ENCODE measurements at regions not wholly inside any gene's neighbourhood (a gene's known extent, or its start where the extent isn't known, plus 50 kb on each side); places are given as distances from the start of the nearest gene placed in this dataset.

DNA sequence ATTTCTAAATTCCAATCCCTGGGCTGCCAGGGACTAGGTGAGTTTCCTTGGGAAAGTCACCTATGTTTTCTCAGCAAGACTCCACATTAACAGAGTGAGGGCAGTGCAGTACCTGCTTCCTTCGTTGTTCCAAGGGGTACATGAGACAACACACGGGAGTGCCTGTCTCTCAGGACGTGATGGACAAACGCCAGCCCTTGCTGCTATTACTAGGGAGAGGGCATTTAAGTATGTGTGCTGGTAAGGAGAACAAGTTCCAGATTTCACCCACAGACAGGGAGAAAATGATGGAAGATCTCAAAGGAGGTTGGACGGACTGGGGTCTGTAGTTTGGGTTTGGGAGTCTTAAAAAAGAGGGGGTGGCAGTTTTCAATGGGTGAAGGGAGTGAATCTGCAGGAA, 195.7 kb downstream of the HERPUD2 start:
- no peak for DNase-seq (ENCODE audit: low spot score)

DNA sequence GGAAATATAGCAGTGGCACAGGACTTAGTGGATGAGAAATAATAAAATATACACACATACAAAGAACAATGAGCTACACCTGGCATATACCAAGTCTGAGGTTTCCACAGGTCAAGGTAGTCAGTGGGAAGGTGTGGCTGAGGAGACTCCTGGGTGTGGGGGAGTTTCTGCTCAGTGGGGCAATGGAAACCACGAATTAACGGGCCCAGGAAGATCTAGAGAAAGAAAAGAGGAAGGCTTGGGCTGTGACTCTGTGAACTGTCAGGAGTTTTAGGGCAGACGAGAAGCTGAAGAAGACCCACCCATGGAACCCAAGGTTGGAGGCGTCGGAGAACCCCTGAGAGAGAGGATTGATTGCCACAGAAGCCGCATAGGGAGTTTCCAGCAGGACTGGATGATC, 196.5 kb downstream of the HERPUD2 start:
- no peak for DNase-seq (ENCODE audit: low spot score)

DNA sequence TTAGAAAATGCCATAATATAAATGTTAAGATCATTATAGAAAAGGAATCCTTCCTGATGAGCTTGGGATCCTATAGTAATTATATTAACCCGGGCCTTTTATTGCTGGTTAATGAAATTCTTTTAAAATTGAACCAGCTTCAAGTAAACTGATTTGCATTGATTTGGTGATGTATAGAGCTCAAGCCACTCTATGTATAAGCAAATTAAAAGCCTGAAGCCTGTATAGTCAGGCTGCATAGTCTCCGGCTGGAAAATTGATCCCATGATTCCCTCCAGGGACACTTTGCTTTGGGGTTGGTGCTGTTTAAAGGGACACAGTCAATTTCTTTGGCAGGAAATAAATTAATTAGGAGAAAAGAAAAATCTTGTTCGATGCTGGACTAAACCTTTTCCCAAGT, 199.1 kb downstream of the HERPUD2 start:
- DNase-seq (ENCODE audit: low spot score): no peak

DNA sequence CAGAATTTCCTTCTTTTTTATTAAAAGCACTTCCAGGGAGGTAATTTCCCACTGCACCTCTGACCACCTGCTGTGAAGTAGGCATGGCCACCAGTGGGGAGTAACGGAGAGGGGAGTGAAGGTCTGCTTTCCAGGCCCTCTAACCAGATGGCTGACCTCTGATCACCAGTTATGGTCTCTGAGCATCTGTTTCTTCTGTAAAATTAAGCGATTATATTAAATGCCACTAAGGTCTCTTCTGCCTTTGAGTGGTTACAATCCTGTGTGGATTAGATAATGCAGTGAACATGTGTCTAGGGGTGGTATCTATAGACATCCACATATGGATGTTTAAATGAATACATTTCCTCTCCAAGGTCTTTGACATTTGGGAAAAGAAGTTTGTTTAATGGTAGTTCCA, 199.6 kb downstream of the HERPUD2 start:
- no peak for DNase-seq (ENCODE audit: low spot score)

DNA sequence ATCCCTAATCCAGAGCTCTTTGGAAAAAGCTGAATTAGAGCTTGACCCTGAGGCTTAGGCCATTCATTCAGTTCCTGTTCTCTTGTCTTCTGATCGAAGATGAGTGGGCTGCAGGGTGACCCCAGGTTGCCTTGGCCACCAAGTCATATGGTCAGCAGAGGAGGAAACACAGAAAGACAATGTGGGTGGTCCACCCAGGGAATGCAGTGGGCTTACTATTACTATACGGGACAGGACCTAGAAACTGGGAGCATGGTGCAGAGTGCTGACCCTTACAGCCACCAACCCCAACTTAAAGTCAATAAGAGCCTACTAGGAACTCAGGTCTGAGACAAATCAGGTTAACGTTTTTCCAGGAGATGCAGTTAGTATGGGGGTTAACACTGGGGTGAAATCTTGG, 200.5 kb downstream of the HERPUD2 start:
- no peak for DNase-seq (ENCODE audit: low spot score)

DNA sequence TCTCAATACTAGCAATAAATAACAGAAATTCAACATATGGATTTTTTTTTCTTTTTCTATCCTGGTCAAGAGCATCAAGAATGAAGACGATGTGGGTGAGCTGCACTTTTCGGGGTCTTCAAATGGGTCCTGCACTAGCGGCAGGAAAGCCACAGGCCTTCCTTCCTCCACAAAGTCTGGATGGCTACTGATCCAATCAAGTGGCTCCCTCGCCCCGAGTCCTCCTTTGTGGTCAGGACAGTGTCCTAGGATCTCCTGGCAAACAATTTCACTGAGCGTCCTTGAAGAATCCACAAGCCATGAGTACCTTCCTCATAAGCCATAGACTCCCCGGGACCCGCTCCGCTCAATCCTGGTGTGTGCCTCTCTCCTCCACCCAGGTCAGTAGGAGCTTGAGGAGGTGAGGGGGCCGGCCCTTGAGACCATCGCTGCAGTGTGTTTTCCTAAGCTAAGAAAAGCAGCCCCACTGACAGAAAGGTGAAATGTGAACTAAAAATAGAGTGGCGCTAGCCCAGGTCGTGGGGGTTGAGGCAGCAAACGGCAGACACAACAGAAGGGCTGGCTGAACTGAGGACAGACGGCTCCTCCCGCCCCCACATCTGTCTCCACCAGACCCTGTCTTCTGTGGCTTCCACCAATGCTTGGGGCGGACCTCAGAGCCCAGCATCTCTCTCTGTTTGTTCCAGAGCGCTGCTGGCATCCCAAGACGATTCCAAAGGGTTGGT, 202.3 kb downstream of the HERPUD2 start:
- no peak for DNase-seq (ENCODE audit: low spot score)

DNA sequence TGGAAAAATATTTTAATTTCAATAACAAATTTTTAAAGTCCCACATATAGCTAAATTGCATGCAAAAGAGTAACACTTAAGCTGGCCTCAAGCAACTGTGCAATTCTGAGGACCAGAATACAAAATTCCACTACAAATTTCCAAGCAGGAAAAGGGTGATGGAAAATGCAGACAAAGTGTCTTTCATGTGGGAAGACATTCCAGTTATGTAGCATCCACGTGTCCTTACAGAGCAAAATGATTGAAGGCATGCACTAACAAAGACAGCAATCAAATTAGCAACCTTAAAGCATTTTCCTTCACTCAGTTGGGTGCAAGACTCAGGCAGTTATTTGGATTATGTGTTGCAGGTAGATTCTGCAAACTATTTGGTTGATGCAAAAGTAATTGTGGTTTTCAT, 203.7 kb downstream of the HERPUD2 start:
- DNase-seq (ENCODE audit: low spot score): no peak

DNA sequence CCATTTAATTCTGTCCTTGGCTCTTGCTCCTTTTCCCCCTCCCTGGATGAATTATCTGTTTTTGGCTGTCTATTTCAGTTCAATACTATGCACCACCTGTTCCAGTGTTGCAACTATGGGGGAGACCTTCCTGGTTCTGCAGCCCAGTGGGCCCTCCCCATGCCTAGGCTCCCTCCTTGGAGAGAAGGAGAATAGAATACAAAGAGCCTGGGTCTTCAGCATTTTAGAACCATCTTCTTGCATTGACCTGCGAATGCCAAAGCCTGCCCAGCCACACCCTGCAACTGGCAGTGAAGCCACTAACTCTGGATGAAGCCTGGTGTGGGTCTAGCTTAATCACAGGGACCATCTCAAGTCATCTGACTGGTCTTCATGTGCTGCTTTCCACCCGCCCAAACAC, 207.1 kb downstream of the HERPUD2 start:
- DNase-seq (ENCODE audit: low spot score): no peak

DNA sequence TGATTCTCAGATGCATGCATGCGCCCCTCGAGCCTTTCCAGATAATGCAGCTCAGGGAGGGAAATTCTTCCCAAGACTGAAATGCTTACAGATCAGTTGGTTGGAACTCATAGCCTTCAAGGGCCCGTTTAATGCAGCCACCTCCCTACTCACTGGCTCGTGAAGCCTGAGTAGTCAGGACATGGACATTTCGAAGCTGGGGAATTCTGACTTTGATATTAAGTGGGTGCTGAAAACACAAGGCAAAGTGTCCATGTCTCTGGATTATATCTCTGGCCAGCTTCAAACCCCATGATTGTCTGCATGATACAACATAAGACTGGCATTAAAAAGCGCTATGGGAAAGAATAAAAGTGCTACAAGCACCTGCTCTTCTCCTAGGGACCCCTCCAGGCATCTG, 207.5 kb downstream of the HERPUD2 start:
- DNase-seq (ENCODE audit: low spot score): no peak

DNA sequence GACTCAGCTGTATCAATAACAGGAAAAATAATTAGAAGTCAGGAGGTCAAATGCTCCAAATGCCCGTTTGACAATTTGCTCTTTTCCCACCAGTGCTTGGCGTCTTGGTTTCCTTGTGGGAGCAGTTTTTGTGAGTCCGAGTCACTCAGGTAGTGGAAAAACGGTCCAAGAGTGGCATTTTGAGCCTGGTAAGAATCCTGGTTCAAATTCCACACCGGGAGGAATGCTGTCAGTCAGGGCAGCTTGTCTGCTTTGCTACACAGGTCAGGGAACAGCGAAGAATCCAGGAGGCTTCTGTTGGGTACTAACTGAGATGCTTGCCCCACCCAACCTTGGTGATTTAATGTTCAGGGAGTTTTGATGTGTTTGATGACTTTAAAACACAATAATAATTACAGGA, 209.5 kb downstream of the HERPUD2 start:
- DNase-seq (ENCODE audit: low spot score): no peak

DNA sequence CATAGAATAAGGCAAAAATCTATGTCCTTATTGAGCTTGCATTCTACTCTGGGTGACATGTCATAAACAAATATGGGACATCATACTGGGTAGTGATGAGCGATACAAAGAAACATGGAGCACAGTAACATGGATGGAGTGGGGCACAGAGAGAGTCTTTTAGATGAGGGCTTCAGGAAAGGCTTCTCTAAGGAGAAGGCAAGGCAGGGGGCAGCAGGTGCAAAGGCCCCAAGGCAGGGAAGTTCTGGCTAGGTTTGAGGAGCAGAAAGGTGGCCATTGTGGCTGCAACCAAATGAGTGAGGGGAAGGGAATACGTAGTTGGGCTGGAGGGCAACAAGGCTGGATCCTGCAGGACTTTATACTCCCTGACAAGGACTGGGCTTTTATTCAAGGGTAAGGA, 211.4 kb downstream of the HERPUD2 start:
- no peak for DNase-seq (ENCODE audit: low spot score)

DNA sequence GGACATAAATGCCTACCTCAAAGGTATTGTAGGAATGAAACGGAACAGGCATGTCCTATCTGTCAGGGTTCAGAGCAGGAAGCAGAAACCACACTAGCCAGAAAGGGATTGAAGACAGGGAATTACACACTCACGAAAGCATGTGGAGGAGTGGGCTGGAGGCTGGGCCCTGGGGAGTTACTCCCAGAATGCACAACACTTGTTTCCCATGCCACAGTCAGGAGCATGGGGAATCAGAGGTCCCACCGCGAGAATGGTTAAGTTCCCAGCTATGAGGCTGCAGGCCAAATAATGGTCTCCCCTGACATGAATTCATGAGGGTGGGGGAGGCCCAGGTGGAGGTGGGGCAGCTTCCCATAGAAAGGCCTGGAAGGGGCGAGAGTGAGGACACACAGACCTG, 212.7 kb downstream of the HERPUD2 start:
- DNase-seq (ENCODE audit: low spot score): no peak

DNA sequence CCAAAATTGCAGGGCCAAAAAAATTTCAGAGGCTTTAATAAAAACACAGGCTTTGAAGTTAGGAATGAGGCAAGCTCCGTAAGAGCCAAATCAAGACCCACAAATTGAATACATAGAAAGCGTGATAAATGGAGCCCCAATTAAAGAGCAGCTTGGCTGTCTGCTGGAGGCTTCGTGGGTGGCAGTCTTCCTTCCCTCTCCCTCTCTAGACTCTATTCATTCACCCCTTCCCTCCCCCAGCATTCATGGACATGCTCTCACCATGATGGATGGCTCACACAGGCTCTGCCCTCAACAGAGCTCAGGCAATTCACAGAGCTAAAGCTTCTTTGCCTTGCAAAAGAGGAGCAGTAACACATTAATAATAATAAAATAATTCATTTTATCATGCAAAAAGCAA, 214.1 kb downstream of the HERPUD2 start:
- no peak for DNase-seq (ENCODE audit: low spot score)

DNA sequence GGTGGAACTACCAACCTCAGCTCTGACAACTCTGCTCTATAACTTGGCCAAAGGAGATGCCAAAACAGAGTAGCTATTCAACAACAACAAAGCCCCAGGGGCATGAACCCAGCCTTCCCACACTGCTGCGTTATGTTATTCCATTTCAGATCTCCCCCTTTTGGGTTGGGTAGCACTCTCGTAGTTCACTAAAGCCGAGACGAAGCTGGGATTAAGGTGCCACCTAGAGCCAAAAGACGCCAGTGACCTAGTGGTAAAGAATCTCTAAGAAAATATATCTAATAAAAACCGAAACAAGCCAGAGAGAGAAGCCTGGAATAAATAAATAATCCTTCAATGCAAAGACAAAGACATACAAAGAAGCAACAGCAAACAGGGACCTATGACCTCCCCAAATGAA, 217.3 kb downstream of the HERPUD2 start:
- DNase-seq (ENCODE audit: low spot score): no peak

DNA sequence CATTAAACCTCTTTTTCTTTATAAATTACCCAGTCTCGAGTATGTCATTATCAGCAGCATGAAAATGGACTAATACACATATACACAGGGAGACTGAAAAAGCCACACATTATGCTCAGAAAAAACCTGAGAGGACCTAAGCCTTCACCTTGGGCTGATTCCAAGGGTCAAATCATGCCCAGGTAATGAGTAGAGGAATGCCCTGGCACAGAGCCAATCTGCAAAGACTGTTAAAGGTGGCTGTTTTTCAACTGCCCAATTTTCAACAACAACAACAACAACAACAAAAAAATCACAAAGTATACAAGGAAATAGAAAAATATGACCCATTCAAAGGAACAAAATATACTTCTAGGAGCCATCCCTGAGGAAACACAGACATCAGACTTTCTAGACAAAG, 220.2 kb upstream of the TBX20 start:
- no peak for DNase-seq (ENCODE audit: low spot score)

DNA sequence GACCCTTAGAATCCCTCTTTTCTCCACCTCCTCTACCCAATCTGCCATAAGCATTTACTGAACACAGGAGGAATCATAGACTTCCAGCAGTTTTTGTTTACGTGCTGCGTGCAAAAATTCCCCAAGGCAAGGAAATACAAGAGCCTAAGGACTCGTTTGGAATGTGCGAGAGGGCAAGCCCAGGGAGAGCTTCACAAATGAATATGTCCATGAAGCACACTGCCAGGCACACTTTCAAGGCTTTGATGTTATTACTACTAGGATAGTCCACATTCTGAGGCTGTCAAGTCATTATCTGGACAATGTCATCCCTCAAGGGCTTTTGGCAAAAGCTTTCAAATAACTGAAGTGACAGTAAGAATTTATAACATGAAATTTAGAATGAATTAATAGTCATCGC, 214.7 kb upstream of the TBX20 start:
- DNase-seq (ENCODE audit: low spot score): no peak

DNA sequence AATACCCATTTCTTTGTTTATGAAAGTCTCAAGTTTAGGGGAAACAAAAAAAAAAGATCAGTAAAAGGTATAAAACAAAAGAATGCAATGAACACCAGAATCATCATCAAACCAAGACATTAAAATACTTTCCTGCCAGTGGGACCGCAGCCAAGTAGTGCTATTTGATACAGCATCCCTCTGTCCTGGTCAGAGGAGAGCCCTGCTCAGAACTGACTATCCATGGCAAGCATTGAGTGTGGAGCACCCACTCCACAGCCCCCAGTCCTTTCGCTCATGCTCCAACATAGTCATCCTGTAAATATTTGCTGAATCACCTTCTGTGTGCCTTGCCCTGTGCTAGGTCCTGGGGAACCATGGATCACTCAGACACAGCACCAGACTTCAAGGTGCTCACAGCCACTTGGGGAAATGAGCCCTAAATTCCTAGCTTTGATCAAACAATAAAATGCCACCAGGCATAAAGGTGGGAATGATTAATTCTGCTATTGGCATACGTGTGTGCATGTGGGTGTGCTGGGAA, 213.6 kb upstream of the TBX20 start:
- no peak for DNase-seq (ENCODE audit: low spot score)

DNA sequence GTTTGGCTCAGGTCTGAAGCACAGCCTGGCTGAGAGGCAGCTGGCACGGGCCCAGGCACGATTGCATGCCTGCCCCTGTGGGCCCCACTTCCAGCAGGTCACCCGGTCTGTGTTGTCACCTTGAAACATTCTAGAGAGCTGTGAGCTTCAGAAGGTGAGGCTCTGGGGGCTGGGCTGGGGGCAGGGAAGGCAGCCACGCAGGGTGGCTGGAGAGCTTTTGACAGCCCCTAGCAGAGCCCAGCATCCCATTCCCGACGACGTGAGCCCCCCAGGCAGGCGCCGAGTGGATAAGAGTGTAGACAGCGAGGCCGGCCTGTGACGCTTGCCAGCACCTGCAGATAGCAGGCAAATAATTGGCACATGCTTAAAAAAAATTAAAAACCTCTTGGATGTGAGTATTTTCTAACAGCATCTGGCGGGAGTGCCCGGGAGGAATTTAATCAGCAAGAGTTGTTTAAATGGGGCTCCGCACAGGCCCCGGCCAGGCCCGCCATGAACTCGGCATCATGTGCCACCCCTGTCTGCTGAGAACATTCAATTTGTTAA, 212.0 kb upstream of the TBX20 start:
- DNase-seq (ENCODE audit: low spot score): no peak

DNA sequence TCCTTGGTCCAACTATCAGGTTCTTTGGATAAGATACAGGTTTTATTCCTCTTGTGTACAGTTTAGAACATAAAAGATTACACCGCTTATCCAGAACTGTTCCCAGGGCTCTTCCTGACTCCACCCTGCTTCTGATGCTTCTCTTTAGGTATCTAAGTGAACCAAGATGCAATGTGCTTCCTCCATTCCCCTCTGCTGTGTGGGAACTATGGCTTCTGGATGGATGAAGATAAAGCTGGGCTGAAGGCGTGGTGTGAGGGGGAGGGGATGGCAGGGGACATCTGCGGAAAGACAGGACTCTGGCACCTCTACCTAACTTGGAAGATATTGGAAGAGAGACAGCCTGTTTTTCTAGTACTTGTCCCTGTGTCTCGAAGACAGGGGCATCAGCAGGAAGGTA, 209.9 kb upstream of the TBX20 start:
- no peak for DNase-seq (ENCODE audit: low spot score)

DNA sequence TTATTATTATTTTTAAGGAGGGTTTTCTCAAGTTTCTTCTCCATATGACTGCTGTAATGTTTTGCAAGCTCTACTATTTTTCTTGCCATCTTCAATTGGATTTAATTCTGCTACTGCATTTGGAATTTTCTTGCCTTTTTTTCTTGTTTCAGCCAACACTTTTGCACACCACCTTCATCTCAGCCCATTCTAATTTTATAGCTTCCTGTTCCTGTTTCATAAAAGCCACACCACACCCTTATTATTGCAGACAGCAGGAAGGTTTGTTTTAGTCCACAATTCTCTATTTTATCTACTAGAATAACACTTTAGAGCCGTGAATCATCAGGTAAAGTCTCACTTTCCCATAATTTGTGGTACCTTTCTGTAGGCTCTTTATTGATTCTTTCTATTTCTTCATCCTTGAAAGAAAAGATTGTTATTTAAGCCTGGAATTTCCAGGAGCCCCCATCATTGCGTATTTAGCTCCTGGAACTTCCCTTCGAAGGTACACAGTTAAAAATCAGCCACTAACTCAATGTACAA, 209.3 kb upstream of the TBX20 start:
- DNase-seq (ENCODE audit: low spot score): no peak

DNA sequence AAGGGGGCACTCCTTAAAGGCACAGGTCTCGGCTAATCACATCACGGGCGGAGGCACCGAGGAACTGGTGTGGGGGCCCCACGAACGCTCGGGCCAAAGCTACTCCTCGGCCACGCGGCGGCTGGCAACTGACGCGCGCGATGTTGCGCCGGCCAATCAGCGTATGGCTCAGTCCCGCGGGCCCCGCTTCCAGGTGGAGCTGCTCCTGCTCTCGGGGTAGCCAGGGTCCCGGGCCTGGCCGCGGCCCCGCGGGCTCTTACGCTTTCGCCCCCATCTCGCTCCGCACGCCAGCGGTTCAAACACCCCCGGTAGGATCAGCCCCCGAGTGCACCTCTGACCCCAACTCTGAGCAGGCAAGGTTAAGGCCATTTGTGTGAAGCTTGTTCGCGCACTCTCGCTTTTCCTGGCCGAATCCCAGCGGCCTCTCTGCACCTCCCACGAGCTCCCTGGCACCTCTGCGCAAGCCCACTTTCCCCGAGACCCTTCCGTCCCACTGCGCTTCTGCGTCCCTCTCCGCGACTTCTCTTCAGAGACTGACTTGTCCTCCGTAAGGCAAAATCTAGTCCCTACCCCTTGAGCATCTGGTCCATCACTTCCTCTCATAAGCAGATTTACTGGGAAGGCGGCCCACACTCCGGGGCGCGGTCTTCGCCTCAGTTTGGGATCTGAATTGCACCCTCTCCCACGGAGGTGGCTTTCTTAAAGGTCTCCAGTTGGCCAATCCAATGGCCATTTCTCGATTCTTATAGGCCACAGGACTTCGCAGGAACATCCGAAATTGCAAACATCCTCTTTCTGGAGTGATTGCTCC, 200.9 kb upstream of the TBX20 start:
- DNase-seq (ENCODE audit: low spot score): no peak

DNA sequence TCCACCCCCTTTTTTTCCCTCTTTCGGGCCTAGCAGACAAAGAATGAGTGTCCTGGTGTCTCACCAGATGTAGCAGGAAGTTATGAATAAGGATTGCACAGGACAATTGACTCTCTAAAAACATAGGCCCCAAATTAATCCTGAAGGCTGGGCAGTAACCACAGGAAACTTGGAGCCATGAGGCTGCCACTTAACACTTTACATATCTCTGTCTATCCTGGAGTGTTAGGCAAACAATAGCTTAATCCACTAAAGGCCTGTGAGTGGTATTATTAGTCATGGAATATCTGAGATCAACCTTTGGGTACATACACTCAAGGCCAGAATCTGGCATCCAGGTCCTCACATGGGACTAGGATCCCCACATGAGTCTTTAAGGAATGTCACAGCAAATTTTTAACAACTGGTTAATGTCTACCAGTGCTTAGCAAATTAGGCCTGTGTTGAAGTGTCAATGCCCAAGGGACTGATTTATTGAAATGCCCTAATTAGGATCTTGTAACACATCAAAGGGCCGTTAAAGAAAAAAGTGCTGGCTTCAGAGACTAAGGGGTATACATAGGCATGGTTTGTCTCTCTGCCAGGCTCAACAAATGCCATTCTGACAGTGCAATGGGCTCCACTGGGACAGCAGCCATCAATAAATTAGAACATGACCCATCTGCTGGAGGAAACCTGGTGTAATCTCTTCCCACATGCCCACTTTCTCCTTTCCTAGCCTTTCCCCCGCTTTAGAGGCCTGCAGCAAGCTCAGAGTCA, 196.7 kb upstream of the TBX20 start:
- no peak for DNase-seq (ENCODE audit: low spot score)
